ENCODE measurements at regions not wholly inside any gene's neighbourhood (a gene's known extent, or its start where the extent isn't known, plus 50 kb on each side); places are given as distances from the start of the nearest gene placed in this dataset.

DNA sequence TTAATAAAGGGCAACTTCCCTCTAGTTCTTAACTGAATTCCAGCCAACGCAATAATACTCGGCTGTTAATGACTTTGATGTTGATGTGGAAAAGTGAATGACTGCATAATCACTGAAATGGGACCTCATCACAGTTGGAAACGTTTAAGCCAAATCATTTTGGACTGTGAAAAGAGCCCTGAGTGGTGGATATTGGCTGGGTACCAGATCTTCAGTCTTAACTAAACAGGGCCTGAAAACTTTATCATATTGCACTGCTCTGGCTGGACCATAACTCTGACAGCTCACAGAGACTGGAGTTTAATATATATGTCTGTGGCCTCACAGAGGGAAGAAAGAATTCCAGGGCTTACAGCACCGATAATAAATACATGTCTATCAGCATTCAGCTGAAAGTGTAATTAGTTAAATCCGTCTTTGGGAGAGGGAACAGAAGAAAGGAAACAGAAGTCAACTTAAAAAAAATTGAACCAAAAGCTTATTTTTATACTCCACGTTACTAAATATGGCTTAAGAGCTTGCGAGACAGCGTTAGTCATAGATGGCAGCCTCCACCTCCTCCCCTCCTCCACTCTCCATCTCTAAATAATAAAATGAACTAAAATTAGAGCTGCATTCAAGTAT is 222.3 kb upstream of the CDIN1 start:
- TF ChIP-seq, protein P1, sequence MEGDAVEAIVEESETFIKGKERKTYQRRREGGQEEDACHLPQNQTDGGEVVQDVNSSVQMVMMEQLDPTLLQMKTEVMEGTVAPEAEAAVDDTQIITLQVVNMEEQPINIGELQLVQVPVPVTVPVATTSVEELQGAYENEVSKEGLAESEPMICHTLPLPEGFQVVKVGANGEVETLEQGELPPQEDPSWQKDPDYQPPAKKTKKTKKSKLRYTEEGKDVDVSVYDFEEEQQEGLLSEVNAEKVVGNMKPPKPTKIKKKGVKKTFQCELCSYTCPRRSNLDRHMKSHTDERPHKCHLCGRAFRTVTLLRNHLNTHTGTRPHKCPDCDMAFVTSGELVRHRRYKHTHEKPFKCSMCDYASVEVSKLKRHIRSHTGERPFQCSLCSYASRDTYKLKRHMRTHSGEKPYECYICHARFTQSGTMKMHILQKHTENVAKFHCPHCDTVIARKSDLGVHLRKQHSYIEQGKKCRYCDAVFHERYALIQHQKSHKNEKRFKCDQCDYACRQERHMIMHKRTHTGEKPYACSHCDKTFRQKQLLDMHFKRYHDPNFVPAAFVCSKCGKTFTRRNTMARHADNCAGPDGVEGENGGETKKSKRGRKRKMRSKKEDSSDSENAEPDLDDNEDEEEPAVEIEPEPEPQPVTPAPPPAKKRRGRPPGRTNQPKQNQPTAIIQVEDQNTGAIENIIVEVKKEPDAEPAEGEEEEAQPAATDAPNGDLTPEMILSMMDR (IDR thresholded peaks at IDR 0.05; ENCODE audit: insufficient read depth, low read depth, low read length), result no peak
- no peak for TF ChIP-seq EZH2 (IDR thresholded peaks at IDR 0.05; ENCODE audit: insufficient read depth, low read length)

All from astrocyte (in vitro differentiated cells and primary cell).